SK-N-SH (cell line): ENCODE measurements at regions not wholly inside any gene's neighbourhood (a gene's known extent, or its start where the extent isn't known, plus 50 kb on each side); places are given as distances from the start of the nearest gene placed in this dataset.

ENCODE experiments used
- CTCF ChIA-PET: fragments of 300-600, 350-600 bp; formaldehyde crosslinking; extraction: SDS; loops from one replicate; lab custom pipeline; 2021; lab: Yijun Ruan, JAX
- POLR2A ChIA-PET: fragments of 350-600 bp; sonication (Branson Sonifier 250); formaldehyde crosslinking; extraction: SDS; loops from one replicate; lab custom pipeline; 2020; ENCODE audit warnings: antibody characterized with exemption, inconsistent platforms; lab: Yijun Ruan, JAX
- DNase-seq: peaks from one replicate; pipeline ENCODE4 v3.0.0; 2012
- H2AFZ ChIP-seq: fragments of 200-600 bp; sonication (generic); 2 replicates; pipeline ENCODE4 v1.8.1; 2016; ENCODE audit warnings: antibody characterized with exemption, mild to moderate bottlenecking, low read depth
- H3F3A ChIP-seq: fragments of 200-600 bp; sonication (generic); replicated peaks from 2 replicates; pipeline ENCODE3; 2016; ENCODE audit warnings: antibody characterized with exemption, mild to moderate bottlenecking; ENCODE audit not compliant: insufficient read depth
- H3K27ac ChIP-seq, 2 experiments: fragments of 200-500 bp in 1 of 2; fragments of 200-600 bp in 1 of 2; sonication (Bioruptor generic) in 1 of 2; sonication (generic), shearing (Covaris generic) in 1 of 2; 2 replicates each; pipeline versions ENCODE4 v1.5.1 to v1.6.1; 2014 to 2016; ENCODE audit warnings: low read depth in 2 of 2, inconsistent platforms in 1 of 2, low read length in 1 of 2, mild to moderate bottlenecking in 1 of 2, mixed read lengths in 1 of 2
- H3K27me3 ChIP-seq: fragments of 200-600 bp; sonication (generic), shearing (Covaris generic); 2 replicates; pipeline ENCODE4 v1.6.1; 2016; ENCODE audit warnings: mixed run types; ENCODE audit not compliant: insufficient read depth
- H3K36me3 ChIP-seq, 2 experiments: fragments of 200-500 bp in 1 of 2; fragments of 200-600 bp in 1 of 2; sonication (Bioruptor generic) in 1 of 2; sonication (generic) in 1 of 2; replicated peaks in 1 of 2; 2 replicates each; pipeline versions ENCODE3 to v1.5.1; 2014 to 2016; ENCODE audit warnings: low read length in 1 of 2, mild to moderate bottlenecking in 1 of 2; ENCODE audit not compliant: insufficient read depth in 2 of 2, control insufficient read depth in 1 of 2
- H3K4me1 ChIP-seq, 2 experiments: fragments of 200-500 bp in 1 of 2; fragments of 200-600 bp in 1 of 2; sonication (Bioruptor generic) in 1 of 2; sonication (generic), shearing (Covaris generic) in 1 of 2; 2 replicates each; pipeline versions ENCODE4 v1.5.1 to v1.6.1; 2014 to 2016; ENCODE audit warnings: low read depth in 1 of 2, low read length in 1 of 2, mixed run types in 1 of 2; ENCODE audit not compliant: insufficient read depth in 2 of 2, control insufficient read depth in 1 of 2
- H3K4me2 ChIP-seq: fragments of 200-600 bp; sonication (generic), shearing (Covaris generic); 2 replicates; pipeline ENCODE4 v1.6.1; 2017; ENCODE audit warnings: mixed run types
- H3K4me3 ChIP-seq, 2 experiments: fragments of 200-500 bp in 1 of 2; fragments of 200-600 bp in 1 of 2; sonication (Bioruptor generic) in 1 of 2; sonication (generic), shearing (Covaris generic) in 1 of 2; 2 replicates each; pipeline versions ENCODE4 v1.5.1 to v1.8.1; 2014 to 2016; ENCODE audit warnings: low read depth in 2 of 2, inconsistent platforms in 1 of 2, low read length in 1 of 2, mild to moderate bottlenecking in 1 of 2, mixed read lengths in 1 of 2, moderate library complexity in 1 of 2
- H3K79me2 ChIP-seq: fragments of 200-600 bp; sonication (generic); 2 replicates; pipeline ENCODE4 v1.8.1; 2017; ENCODE audit warnings: mild to moderate bottlenecking; ENCODE audit not compliant: insufficient read depth
- H3K9ac ChIP-seq: fragments of 200-600 bp; sonication (generic); 2 replicates; pipeline ENCODE4 v1.6.1; 2017; ENCODE audit warnings: mixed run types
- H3K9me2 ChIP-seq: fragments of 200-600 bp; sonication (generic); 2 replicates; pipeline ENCODE4 v1.6.1; 2017; ENCODE audit warnings: mixed run types
- H3K9me3 ChIP-seq: fragments of 200-600 bp; sonication (generic); 2 replicates; pipeline ENCODE4 v1.6.1; 2017; ENCODE audit warnings: mixed run types, mild to moderate bottlenecking, moderate library complexity
- H4K20me1 ChIP-seq: fragments of 200-600 bp; sonication (generic); 2 replicates; pipeline ENCODE4 v1.6.1; 2017; ENCODE audit warnings: mild to moderate bottlenecking, mixed run types; ENCODE audit not compliant: insufficient read depth
- CHD2 ChIP-seq: fragments of 150-350 bp; IDR thresholded peaks from 2 replicates; pipeline ENCODE4 v1.6.1; 2018; ENCODE audit warnings: low read length; ENCODE audit not compliant: partially characterized antibody
- CTCF ChIP-seq: fragments of 200-600 bp; sonication (generic); IDR thresholded peaks from 2 replicates; pipeline ENCODE4 v1.6.1; 2017; ENCODE audit warnings: antibody characterized with exemption, mild to moderate bottlenecking, moderate library complexity
- FOSL2 ChIP-seq: IDR thresholded peaks from 2 replicates; pipeline ENCODE4 v1.4.0; 2012; ENCODE audit warnings: low read depth, mild to moderate bottlenecking, moderate library complexity, borderline replicate concordance
- FOXJ3 ChIP-seq: sonication (generic); formaldehyde crosslinking; IDR thresholded peaks from 2 replicates; pipeline ENCODE4 v1.5.1; 2020; ENCODE audit warnings: mild to moderate bottlenecking, missing genetic modification reagents
- GABPA ChIP-seq: IDR thresholded peaks from 2 replicates; pipeline ENCODE4 v1.4.0; 2012; ENCODE audit warnings: low read depth, mild to moderate bottlenecking
- JUND ChIP-seq: IDR thresholded peaks from 2 replicates; pipeline ENCODE4 v1.4.0; 2012
- MXI1 ChIP-seq: IDR thresholded peaks from 2 replicates; pipeline ENCODE4 v1.6.1; 2012; ENCODE audit warnings: mild to moderate bottlenecking, low read depth, low read length, improper control_type of control experiment
- NFIC ChIP-seq: IDR thresholded peaks from 2 replicates; pipeline ENCODE4 v1.4.0; 2012; ENCODE audit warnings: borderline replicate concordance
- POLR2AphosphoS5 ChIP-seq: IDR thresholded peaks from 2 replicates; pipeline ENCODE4 v1.6.1; 2012; ENCODE audit warnings: low read depth, low read length
- RCOR1 ChIP-seq: fragments of 150-350 bp; IDR thresholded peaks from 2 replicates; pipeline ENCODE4 v1.6.1; 2017; ENCODE audit warnings: antibody characterized with exemption, low read length
- TAF1 ChIP-seq: IDR thresholded peaks from 2 replicates; pipeline ENCODE4 v1.6.1; 2012; ENCODE audit warnings: low read depth, mild to moderate bottlenecking, low read length, moderate library complexity, borderline replicate concordance
- TCF12 ChIP-seq: IDR thresholded peaks from 2 replicates; pipeline ENCODE4 v1.4.0; 2012
- TEAD4 ChIP-seq: IDR thresholded peaks from 2 replicates; pipeline ENCODE4 v1.4.0; 2012; ENCODE audit warnings: mild to moderate bottlenecking, borderline replicate concordance; ENCODE audit not compliant: insufficient read depth
- USF1 ChIP-seq: IDR thresholded peaks from 2 replicates; pipeline ENCODE4 v1.4.0; 2012; ENCODE audit warnings: low read depth, borderline replicate concordance
- USF2 ChIP-seq: fragments of 150-350 bp; IDR thresholded peaks from 2 replicates; pipeline ENCODE4 v1.6.1; 2017; ENCODE audit warnings: antibody characterized with exemption, low read length, low read depth, borderline replicate concordance
- YY1 ChIP-seq: IDR thresholded peaks from 2 replicates; pipeline ENCODE4 v1.4.0; 2012; ENCODE audit warnings: low read depth, mild to moderate bottlenecking
- WGBS: methylation state at CpG from one replicate; pipeline ENCODE4 v1.1.6; 2017; ENCODE audit warnings: low lambda C conversion rate; 5-methylcytosine and 5-hydroxymethylcytosine counted together

GRCh38 chr6:145498425-145498824 is 236.9 kb downstream of the EPM2A start:
- no peak overlapping the region for H3K4me2 ChIP-seq
- no peaks in the 10 kb centered on the region for H3K4me1 ChIP-seq
- CTCF ChIA-PET = no interaction called here
- no peak overlapping the region for H3K9ac ChIP-seq
- H3K36me3 ChIP-seq = no peaks in the 10 kb centered on the region
- DNase-seq = no peak
- no peaks in the 10 kb centered on the region for H3K79me2 ChIP-seq
- no peaks in the 10 kb centered on the region for H3K27me3 ChIP-seq
- H3K27ac ChIP-seq = no peak overlapping the region
- WGBS = 17% methylated on average over 3 of the region's 4 CpGs
- no peak overlapping the region for H2AFZ ChIP-seq
- no peak overlapping the region for H3K4me3 ChIP-seq
- H3K9me3 ChIP-seq = no peaks in the 10 kb centered on the region
- no peaks in the 10 kb centered on the region for H3F3A ChIP-seq
- POLR2A ChIA-PET = no interaction called here
- no peaks in the 10 kb centered on the region for H3K9me2 ChIP-seq
- H4K20me1 ChIP-seq = no peaks in the 10 kb centered on the region
- no peak for TF ChIP-seq TCF12
- no peak for TF ChIP-seq POLR2AphosphoS5
- TF ChIP-seq TAF1 = no peak
- no peak for TF ChIP-seq CTCF
- TF ChIP-seq USF1 = no peak
- no peak for TF ChIP-seq JUND
- TF ChIP-seq GABPA = no peak
- TF ChIP-seq FOSL2 = no peak
- no peak for TF ChIP-seq YY1
- TF ChIP-seq RCOR1 = no peak
- TF ChIP-seq FOXJ3 = no peak
- TF ChIP-seq CHD2 = no peak
- TF ChIP-seq NFIC = no peak

GRCh38 chr6:145502416-145502815 is 232.9 kb downstream of the EPM2A start:
- no peaks in the 10 kb centered on the region for H3K27me3 ChIP-seq
- no peak for TF ChIP-seq MXI1
- TF ChIP-seq USF2 = no peak
- TF ChIP-seq RCOR1 = no peak
- TF ChIP-seq POLR2AphosphoS5 = no peak
- TF ChIP-seq TEAD4 = no peak
- no peaks in the 10 kb centered on the region for H3K4me1 ChIP-seq
- CTCF ChIA-PET = no interaction called here
- H3K4me3 ChIP-seq = no peak overlapping the region
- no peak overlapping the region for H3K4me2 ChIP-seq
- WGBS = no CpG with 5 or more reads among the region's 1 CpG
- no peak overlapping the region for H3K27ac ChIP-seq
- no peak for DNase-seq
- no peak overlapping the region for H3K9ac ChIP-seq
- H3K9me3 ChIP-seq = no peaks in the 10 kb centered on the region
- no peaks in the 10 kb centered on the region for H3K9me2 ChIP-seq
- H4K20me1 ChIP-seq = no peaks in the 10 kb centered on the region
- H3K36me3 ChIP-seq = no peaks in the 10 kb centered on the region
- H2AFZ ChIP-seq = no peak overlapping the region
- POLR2A ChIA-PET = no interaction called here
- H3F3A ChIP-seq = no peaks in the 10 kb centered on the region
- H3K79me2 ChIP-seq = no peaks in the 10 kb centered on the region
